Activated CD8-positive, alpha-beta memory T cell treated with anti-CD3 and anti-CD28 coated beads, Interleukin-2, amount 50 U/mL, for 4 hours (primary cell): ENCODE measurements at regions not wholly inside any gene's neighbourhood (a gene's known extent, or its start where the extent isn't known, plus 50 kb on each side); places are given as distances from the start of the nearest gene placed in this dataset.

ENCODE experiments used
- DNase-seq: peaks from one replicate; pipeline ENCODE4 v3.0.0-alpha.2; 2020

GRCh38 chr20:40738976-40739375, 49.9 kb upstream of the MAFB start:
- no peak for DNase-seq

DNA sequence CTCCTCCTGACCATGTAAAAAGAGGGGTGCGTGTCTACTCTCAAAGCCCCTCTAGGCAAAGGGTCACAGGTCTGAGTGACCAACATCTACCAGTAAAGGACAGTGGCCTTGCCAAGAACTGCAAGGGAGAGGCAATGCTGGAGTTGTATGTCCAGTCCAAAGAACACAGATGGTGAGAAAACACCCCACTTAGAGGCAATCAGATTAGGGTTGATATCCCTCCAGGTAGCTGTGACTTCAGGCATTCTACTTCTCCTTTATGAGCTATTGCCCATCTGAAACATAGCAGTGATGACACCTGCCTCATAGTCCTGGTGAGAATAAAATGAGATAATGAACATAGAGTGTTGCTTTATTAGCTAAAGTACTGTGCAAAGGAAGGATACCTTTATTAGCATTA, 50.8 kb upstream of the MAFB start:
- no peak for DNase-seq

DNA sequence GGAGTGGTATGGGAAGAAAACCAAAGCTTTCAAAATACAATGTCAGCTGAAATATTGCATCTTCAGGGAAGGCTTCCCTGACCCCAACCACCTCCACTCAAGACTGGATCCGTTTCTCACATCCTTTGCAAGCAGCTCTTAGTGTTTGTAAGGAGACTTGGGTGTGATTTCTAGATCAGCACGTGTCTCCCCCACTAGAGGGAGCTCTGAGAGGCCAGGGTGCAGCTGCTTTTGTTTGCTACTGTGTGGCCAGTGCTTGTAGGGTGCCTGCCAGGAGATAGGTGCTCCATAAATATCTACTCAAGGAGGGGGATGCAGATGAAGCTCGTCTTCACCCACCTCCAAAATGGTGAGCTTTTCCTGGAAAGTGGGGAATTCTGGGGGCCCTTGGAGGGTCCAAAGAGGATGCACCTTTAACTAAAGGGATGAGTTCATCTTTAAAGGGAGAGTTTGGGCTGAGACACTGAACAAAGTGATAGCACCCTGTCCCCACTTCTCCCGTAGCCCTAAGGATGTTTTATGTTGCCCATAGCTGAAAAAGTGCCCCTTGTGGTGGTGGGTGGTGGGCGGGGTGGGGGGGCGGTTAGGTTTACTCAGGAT, 52.6 kb upstream of the MAFB start:
- DNase-seq, result peak; percentile 25

- DNase-seq, result no peak
These were observed 54.2 kb upstream of the MAFB start for GRCh38 chr20:40743141-40743775.

DNA sequence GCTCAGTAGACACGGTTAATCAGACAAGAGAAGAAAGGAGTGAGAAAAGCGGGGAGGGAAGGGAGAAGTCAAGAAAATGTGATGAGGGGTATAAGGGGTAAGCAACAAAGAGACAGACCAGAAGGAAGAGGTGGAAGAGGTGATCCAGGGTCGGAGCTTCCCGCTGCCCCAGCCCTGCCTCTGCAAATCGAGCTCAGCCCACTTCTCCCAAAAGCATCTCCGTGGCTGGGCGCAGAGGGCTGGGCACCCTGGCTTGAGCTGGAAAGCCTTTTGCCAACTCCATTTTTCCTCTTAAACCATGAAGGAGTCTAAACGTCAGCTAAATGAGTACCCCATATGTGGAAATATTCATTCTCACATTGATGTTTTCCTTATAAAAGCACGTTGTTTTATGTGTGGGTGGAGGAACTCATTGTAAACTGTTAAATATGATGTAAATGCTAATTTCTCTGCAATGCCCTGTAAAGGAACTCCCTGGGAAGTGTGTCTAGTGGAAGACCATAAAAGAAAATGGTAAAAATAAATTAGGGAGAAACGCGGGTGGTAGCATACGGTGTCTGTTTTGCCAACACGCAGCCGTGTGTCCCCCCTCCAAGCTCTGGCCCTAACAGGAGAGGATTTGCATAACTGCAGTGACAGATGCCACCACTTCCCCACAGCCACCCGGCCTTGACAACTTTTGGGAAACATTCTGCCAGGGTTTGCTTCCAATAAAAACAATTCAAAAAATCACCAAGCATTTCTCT, 55.2 kb upstream of the MAFB start:
- no peak for DNase-seq

GRCh38 chr20:40744818-40745175, 55.8 kb upstream of the MAFB start:
- DNase-seq, result no peak

DNA sequence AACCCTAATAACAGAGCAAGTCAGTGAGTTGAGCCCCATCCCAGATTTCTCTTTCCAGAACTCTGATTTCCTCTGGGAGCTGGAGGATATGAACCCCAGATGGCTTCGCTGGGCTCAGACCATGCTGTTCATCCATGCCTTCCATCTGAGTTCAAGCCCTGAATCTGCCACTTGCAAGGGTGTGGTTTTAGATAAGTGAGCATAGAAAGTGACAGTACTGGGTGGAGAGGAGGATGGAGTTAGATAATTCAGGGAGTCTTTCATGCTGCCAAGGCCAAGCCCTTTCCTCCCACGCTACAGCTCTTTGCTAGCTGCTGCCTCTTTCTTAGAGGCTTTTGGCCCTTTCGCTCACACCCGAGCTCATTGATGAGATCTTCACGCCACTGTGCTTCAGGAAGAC, 57.2 kb upstream of the MAFB start:
- DNase-seq, result no peak

- DNase-seq, result no peak
These were observed 59.1 kb upstream of the MAFB start for GRCh38 chr20:40748182-40748581.

GRCh38 chr20:40749985-40750506, 61.0 kb upstream of the MAFB start:
- no peak for DNase-seq

DNA sequence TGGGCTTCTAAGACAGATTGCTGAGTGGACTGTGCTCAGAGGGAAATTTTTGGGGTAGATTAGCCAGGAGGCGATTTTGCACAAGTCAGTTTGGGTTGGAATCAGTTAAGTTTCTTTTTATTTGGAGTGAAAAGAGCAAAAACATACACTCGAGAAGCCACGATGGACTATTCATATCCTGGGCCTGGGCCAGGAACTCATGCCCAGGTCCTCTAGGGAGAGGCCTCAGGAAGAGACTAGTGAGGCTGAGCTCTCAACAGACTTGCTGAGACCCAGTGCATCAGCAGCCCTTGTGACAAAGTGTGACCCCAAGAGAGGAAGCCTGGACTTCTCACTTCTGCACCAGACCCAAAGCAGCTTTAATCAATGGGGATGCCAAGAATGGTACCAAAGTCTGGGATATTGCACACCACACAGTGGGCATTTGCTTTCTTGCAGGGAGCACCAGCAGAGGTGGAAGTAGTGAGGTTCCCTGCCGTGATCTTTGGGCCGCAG, 61.6 kb upstream of the MAFB start:
- no peak for DNase-seq

- DNase-seq, result no peak
These were observed 64.4 kb upstream of the MAFB start for GRCh38 chr20:40753472-40753871.

- no peak for DNase-seq
These were observed 65.4 kb upstream of the MAFB start for GRCh38 chr20:40754339-40754943.

DNA sequence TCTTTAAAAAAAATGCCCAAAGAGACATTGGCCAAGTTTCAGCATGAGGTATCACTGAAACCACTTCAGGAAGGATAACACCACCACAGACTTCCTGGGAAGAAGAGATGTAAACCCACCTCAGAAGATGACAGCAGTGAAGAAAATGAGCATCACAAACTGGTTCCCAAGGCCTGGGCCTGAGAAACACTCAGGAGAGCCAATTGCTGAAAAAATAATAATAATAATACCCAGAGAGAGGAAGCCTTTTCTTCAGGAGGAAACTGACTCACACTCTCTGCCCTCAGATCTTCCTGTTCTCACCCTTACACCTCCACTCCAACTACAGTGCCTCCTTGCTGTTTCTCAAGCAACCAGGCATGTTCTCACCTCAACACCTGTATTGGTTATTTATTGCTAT, 68.1 kb upstream of the MAFB start:
- no peak for DNase-seq

- DNase-seq, result no peak
These were observed 69.8 kb upstream of the MAFB start for GRCh38 chr20:40758790-40759189.

DNA sequence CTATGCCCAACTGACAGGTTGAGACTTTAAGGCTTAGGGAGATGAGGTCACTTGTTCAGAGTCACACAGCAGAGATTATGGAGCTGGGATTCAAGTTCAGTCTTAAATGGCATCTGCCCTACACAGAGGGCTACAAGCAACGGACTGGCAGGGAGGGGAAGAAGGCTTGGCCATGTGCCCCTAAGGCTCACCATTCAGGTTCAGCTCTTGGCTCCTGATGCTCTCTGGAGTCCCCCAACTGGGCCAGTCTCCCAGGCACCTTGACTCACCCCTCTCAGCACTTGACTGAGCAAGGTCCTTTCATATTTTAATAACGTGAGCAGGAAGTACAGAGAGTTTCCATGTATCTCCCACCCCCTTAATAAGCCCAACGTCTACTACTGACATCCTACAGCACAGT, 71.4 kb upstream of the MAFB start:
- no peak for DNase-seq

DNA sequence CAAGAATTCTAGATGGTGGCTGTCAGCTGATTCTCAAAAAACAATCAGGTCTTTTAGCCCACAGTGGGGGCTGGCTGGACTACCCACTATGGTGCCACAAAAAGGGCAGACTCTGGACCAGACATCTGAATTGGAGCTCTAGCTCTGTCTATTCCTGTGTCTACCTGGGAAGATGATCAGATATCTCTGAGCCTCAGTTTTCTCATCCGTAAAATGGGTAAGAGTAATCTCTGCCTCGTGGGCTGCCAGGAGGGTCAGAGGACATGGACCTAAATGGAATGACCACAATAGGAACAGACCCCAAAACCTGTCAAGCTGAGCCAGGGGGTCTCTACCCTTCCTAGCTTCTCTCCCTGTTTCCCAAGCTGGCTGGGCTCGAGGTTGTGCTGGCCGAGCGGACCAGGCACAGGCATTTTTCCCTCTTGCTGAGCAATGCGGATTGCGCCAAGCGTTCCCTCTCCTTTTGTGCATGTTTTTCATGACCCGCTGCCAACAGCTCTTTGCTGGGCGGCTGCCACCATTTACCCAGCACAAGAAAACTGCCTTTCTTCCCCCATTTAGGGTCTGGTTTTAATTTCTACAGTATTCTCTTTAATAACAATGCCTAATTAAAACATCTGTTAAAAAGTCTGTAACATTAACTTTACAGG, 74.7 kb upstream of the MAFB start:
- no peak for DNase-seq

DNA sequence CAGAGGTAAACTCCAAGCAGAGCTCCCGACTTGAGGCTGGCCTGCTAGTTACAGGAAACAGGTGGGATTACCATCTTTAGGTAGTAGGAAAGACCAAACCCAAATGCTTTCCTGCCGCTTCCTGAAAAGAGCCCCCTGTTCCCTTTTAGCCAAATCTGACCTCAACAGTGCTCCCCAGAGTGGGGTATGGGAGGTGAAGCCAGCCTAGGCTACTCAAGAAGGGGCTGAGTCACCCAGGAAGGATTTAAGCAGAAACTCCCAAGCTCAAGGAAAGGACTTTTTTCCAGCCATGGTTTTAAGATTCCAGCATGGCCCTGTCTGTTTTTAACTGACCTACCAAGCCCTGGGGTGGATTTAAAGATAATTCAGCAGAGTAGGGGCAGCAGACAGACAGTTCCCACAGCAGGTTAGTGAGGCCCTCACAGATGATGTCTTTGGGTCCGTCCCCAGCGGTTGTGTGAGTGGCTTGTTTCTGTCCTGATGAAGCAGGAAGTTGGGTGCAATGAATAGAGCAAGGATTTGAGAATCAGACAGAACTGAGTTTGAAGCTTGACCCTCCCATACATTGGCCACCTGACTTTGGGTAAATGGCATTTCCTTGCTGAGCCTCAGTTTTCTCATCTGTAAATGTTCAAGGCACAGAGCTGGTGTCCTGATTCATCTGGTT, 76.9 kb upstream of the MAFB start:
- DNase-seq, result no peak

DNA sequence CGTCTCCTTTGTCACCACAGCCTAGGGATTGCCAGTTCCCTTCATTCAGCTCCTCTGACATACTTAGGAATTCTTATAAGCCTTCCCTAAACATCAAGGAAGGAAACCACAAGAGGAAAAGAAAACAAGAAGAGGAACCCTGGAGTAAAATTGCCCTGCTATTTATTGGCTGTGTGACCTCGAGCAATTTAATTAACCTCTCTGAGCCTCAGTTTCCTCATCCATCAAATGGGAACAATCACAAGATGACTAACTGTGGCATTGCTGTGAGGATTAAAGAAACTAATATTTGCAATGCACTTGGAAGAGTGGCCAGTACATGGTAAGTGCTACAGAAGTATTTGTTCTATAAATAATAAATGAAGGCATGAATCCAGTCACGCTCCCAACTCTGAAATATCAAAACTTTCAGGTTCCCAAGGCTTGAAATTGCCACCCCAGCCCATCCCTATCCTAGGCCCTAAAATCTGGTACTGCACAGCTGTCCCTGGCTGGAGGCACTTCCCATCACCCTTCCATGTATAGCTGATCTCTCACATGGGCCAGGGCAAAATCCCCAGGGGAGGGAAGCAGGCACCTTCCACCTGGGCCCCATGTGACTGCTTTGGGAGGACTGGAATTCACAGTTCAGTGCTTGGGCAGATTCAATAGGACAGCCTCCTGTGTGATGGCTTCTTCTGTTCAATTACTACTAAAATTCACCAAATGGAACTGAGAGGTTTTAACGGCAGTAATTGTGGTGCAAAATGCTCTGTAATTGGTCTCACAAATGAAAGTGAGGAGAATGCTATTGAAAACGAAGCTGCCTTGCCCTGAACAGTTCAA, 78.0 kb upstream of the MAFB start:
- DNase-seq, result no peak

- DNase-seq, result no peak
These were observed 78.5 kb upstream of the MAFB start for GRCh38 chr20:40767615-40767924.

DNA sequence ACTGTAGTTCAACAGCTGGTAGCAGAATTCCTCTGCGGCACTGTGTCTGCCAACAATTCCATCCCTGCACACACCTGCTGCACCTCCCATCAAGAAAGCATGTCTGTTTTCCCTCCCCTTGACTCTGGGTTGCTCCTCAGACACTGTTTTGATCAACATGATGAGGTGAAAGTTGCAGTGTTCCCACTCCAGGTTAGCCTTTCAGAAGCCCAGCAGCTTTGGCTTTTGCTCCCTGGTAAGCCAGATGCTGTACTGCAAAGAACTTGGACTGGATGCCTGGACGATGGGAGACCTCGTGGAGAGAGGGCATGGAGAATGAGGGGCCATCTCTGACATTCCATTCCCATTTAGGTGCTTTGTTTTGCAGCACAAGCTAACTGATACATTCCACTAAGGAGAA, 79.1 kb upstream of the MAFB start:
- no peak for DNase-seq

- DNase-seq, result no peak
These were observed 80.7 kb upstream of the MAFB start for GRCh38 chr20:40769677-40770285.
